ENCODE measurements at regions not wholly inside any gene's neighbourhood (a gene's known extent, or its start where the extent isn't known, plus 50 kb on each side); places are given as distances from the start of the nearest gene placed in this dataset.

DNA sequence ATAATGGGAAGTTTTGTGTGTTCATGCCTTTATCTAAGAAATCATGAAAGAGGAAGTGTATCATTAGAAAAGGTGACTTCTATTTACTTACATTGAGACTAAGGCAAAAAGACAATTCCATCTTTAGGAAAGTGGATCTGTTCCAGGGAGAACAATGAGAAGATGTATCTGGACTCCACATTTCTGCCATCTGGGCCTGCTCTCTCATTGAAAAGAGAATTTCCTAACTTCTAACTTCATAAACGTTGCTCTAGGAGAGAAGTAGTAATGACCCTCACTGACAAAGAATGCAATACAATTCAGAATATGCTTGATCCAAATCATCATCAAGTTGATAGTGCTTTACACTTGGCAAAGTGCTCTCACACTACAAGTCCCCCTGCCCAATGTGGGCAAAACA is 294.2 kb downstream of the OGFRL1 start:
- TF ChIP-seq MAX (IDR thresholded peaks at IDR 0.05) (no peak), REST (IDR thresholded peaks at IDR 0.05; ENCODE audit: low read depth) (no peak), RAD21 (IDR thresholded peaks at IDR 0.05; ENCODE audit: low read depth) (no peak), CREB1 (IDR thresholded peaks at IDR 0.05; ENCODE audit: low read depth) (no peak), TEAD4 (IDR thresholded peaks at IDR 0.05) (no peak), YY1 (IDR thresholded peaks at IDR 0.05; ENCODE audit: low read depth) (no peak), TCF12 (IDR thresholded peaks at IDR 0.05; ENCODE audit: low read depth) (no peak), FOXM1 (IDR thresholded peaks at IDR 0.05; ENCODE audit: borderline replicate concordance, low read depth) (no peak), NFIC (IDR thresholded peaks at IDR 0.05) (no peak), EP300 (IDR thresholded peaks at IDR 0.05; ENCODE audit: borderline replicate concordance) (no peak), USF1 (IDR thresholded peaks at IDR 0.05) (no peak), TAF1 (IDR thresholded peaks at IDR 0.05; ENCODE audit: low read depth) (no peak), EGR1 (IDR thresholded peaks at IDR 0.05) (no peak)

Data from Ishikawa (cell line).